Raji (cell line): ENCODE measurements at regions not wholly inside any gene's neighbourhood (a gene's known extent, or its start where the extent isn't known, plus 50 kb on each side); places are given as distances from the start of the nearest gene placed in this dataset.

Source experiments
- POLR2A ChIP-seq: IDR thresholded peaks from 2 replicates; pipeline ENCODE4 v1.6.1; 2011; ENCODE audit warnings: low read depth, low read length, control low read depth; ENCODE audit not compliant: insufficient read depth

DNA sequence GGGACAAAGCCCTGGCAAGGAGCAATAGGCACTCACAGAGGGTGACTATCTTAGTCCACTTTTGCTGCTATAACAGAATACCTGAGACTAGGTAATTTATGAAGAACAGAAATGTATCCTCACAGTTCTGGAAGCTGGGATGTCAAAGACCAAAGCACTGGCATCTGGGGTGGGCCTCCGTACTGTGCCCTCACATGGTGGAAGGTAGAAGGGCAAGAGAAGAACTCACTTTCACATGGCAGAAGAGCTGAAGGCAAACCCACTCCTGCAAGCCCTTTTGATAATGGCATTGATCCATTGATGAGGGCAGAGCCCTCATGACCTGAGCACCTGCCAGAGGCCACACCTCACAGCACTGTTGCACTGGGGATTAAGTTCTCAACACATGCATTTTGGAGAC lies 173.4 kb upstream of the C2CD4B start:
- TF ChIP-seq POLR2A = no peak

DNA sequence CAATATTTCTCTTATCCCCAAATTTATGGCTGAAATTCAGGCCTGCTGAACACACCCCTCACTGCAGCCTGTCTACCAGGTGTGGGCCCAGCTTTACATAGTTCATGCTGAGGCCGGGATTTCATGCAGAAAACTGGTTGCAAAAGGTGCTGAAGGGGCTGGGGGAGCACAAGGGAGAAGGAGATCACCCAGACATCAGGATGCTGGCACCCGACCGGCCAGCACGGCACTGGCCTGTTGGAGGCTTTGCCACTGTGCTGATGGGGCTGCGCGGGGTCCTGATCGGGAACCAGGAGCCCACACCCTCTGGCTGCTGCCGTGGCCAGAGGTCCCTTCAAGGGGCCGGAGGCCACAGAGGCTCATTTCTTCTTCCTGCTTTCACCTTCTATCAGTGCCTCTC lies 177.9 kb upstream of the C2CD4B start:
- TF ChIP-seq POLR2A = no peak

DNA sequence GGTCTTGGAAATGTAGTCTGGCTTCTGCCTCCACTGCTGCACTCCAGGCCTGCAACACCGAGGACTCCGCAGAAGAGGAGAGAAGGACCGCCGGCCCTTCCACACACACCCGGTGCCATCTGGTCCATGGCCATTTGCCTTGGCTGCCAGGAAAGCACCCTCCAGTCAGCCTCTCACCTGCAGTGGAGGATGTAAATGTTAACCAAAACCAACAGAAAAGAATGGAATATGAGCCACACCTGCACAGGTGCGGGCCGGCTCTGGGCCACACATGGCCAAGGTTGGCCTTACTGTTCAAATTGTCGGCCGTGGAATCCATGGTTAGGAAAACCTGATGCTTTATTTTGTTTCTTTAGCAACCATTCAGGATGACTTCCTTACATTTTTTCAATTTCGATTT lies 178.3 kb upstream of the C2CD4B start:
- TF ChIP-seq POLR2A = no peak

GRCh38 chr15:62344806-62345539 lies 179.9 kb upstream of the C2CD4B start:
- 0 out of 2 replicates have a peak, but pooled peaks have one; percentile 36 for TF ChIP-seq POLR2A

- no peak for TF ChIP-seq POLR2A
Observed at GRCh38 chr15:62346168-62346567, 181.1 kb upstream of the C2CD4B start.

GRCh38 chr15:62348118-62348517 lies 183.0 kb upstream of the C2CD4B start:
- TF ChIP-seq POLR2A = no peak

- TF ChIP-seq POLR2A = no peak
Observed at GRCh38 chr15:62348623-62349022, 183.5 kb upstream of the C2CD4B start.

GRCh38 chr15:62352817-62353216 lies 187.7 kb upstream of the C2CD4B start:
- TF ChIP-seq POLR2A = no peak

GRCh38 chr15:62357431-62357830 lies 192.3 kb upstream of the C2CD4B start:
- no peak for TF ChIP-seq POLR2A

- no peak for TF ChIP-seq POLR2A
Observed at GRCh38 chr15:62359416-62359815, 194.3 kb upstream of the C2CD4B start.

DNA sequence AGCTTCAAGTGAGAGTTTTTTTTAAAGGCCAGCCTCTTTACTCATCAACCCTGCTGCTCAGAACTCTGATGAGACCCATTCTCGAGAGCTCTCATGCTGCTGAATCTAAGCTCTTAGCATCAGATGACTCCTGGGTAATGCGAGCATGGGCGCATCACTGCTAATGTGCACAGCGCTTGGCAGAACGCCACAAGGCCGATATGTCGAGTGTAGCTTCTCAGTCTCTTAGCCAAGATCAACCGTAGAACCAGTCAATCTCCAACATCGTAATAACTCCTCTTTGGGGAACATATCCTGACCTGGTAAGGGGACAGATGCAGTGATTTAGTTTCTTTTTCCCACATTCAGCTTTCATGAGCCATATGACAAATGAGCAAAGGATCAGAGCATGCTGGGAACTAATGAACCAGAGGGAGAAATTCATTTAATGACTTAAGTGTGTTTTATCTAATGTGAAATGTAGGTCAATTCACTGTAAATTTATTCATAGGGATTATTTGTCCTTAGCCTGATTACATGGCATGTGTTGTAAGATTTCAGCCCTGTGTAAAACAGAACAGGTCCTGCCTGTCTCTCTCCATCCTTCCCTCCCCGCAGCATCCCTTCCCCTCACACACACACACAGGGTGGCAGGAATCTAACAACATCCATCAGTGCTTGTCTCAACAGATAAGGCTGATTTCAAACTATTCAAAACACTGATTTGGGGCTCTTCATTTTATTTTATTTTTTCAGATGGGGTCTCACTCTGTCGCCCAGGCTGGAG lies 195.4 kb upstream of the C2CD4B start:
- no peak for TF ChIP-seq POLR2A

- no peak for TF ChIP-seq POLR2A
Observed at GRCh38 chr15:62362144-62362543, 197.1 kb upstream of the C2CD4B start.

DNA sequence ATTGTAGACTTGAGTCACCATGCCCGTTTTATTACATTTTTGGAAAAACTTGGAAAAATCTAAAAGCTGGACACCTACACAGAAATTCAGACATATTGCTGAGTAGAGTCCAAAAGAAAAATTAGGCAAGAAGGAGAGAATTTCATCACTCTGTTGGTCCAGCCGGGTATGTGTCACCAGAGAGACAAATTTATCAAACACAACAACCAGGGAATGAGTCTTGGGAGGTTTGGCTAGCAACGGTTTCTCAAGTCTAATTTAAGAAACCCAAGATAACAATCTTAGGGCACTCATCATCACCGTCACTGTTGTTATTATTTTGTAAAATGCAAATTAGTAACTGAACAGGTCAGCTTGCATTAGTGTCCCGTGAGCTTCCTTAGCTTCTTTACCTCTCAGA lies 197.5 kb upstream of the C2CD4B start:
- TF ChIP-seq POLR2A = no peak

DNA sequence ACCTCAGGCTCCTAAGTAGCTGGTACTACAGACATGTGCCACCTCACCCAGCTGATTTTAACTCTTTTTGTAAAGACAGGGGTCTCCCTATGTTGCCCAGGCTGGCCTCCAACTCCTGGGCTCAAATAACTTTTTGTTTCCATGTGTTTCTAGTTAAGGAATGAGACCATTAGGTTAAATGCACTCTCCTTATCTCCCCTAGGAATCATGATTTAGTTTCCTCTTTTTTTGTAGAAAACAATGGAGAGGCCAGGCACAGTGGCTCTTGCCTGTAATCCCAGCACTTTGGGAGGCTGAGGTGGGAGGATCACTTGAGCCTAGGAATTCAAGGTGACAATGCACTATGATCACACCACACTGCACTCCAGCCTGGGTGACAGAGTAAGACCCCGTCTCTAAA lies 198.8 kb upstream of the C2CD4B start:
- no peak for TF ChIP-seq POLR2A

DNA sequence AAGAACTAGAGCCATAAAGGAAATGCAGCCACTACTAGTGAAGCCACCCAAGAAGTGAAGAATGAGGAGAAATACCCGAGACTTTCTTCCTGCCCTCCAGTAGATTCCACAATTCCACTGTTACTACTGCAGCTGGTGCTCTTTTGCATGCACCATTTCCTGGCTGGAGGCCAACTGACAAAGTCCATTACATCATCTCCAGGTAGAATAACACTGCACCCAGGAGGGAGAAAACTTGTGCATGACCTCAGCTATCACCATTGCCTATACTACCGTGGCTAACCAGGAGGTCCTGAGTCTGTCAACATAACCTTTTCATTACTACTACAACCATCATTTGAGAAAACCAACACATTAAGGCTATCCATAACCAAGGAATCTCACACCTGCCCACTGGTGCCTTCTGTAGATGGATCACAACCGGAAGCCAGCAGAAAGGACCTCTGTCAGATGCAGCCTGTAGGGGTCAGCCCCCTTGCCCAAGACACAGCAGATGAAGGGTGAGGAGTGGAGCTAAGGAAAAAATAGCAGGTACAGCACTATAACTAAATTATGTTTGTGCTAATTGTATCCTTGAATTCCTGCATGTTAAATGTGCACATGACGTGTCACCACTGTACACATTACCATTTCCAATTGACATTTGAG lies 200.8 kb upstream of the C2CD4B start:
- no peak for TF ChIP-seq POLR2A

- TF ChIP-seq POLR2A = no peak
Observed at GRCh38 chr15:62369454-62369853, 204.4 kb upstream of the C2CD4B start.
